Liver (tissue), 8 donors: ENCODE measurements at regions not wholly inside any gene's neighbourhood (a gene's known extent, or its start where the extent isn't known, plus 50 kb on each side); places are given as distances from the start of the nearest gene placed in this dataset.

Experiments
- DNase-seq: peaks from one replicate; pipeline ENCODE4 v3.0.0-alpha.2; 2017; ENCODE audit warnings: low spot score
- H3K27ac ChIP-seq, 2 donors: one replicate each; pipeline ENCODE4 v1.7.0; 2013; ENCODE audit warnings: inconsistent platforms in 2 of 2, low read length in 2 of 2, control low read depth in 1 of 2, low read depth in 1 of 2, mild to moderate bottlenecking in 1 of 2
- H3K27me3 ChIP-seq, 4 donors: one replicate each; pipeline versions ENCODE4 v1.6.1 to v1.7.0; 2013; ENCODE audit warnings: low read length in 3 of 4, inconsistent platforms in 1 of 4, mild to moderate bottlenecking in 1 of 4, moderate library complexity in 1 of 4; ENCODE audit not compliant: control insufficient read depth in 4 of 4, insufficient read depth in 4 of 4
- H3K36me3 ChIP-seq, 4 donors: one replicate each; pipeline versions ENCODE4 v1.6.1 to v1.7.0; 2013; ENCODE audit warnings: low read length in 3 of 4, mild to moderate bottlenecking in 3 of 4, low read depth in 1 of 4, moderate library complexity in 1 of 4; ENCODE audit not compliant: control insufficient read depth in 4 of 4, insufficient read depth in 3 of 4
- H3K4me1 ChIP-seq, 4 donors: one replicate each; pipeline versions ENCODE4 v1.6.1 to v1.7.0; 2013; ENCODE audit warnings: low read length in 3 of 4, mild to moderate bottlenecking in 3 of 4, moderate library complexity in 1 of 4; ENCODE audit not compliant: control insufficient read depth in 4 of 4, insufficient read depth in 4 of 4
- H3K4me3 ChIP-seq, 3 donors: one replicate each; pipeline versions ENCODE4 v1.6.1 to v1.7.0; 2013; ENCODE audit warnings: low read length in 3 of 3, control low read depth in 1 of 3, low read depth in 1 of 3, mild to moderate bottlenecking in 1 of 3
- H3K9ac ChIP-seq, 2 donors: one replicate each; pipeline ENCODE4 v1.7.0; 2013; ENCODE audit warnings: low read length in 2 of 2, mild to moderate bottlenecking in 2 of 2, moderate library complexity in 2 of 2, control low read depth in 1 of 2, low read depth in 1 of 2
- H3K9me3 ChIP-seq, 4 donors: one replicate each; pipeline versions ENCODE4 v1.6.1 to v1.7.0; 2013; ENCODE audit warnings: low read length in 3 of 4; ENCODE audit not compliant: control insufficient read depth in 4 of 4
- ATF3 ChIP-seq: IDR thresholded peaks from 2 replicates; pipeline ENCODE4 v1.6.1; 2016; ENCODE audit warnings: antibody characterized with exemption
- CTCF ChIP-seq: fragments of 150-350 bp; IDR thresholded peaks from 2 replicates; pipeline ENCODE4 v1.5.1; 2017; ENCODE audit warnings: improper control_type of control experiment, low read depth, low read length; ENCODE audit not compliant: missing input control
- EGR1 ChIP-seq, 2 donors: IDR thresholded peaks; 2 replicates each; pipeline ENCODE4 v1.6.1; 2016 to 2018; ENCODE audit warnings: antibody characterized with exemption in 2 of 2, low read depth in 2 of 2
- FOXA1 ChIP-seq: IDR thresholded peaks from 2 replicates; pipeline ENCODE4 v1.6.1; 2016; ENCODE audit warnings: antibody characterized with exemption
- FOXA2 ChIP-seq: IDR thresholded peaks from 2 replicates; pipeline ENCODE4 v1.6.1; 2016; ENCODE audit warnings: antibody characterized with exemption
- GABPA ChIP-seq, 2 donors: IDR thresholded peaks in 1 of 2; conservative IDR thresholded peaks in 1 of 2; 2 replicates each; pipeline ENCODE4 v1.6.1; 2016; ENCODE audit warnings: antibody characterized with exemption in 2 of 2, mild to moderate bottlenecking in 1 of 2, moderate library complexity in 1 of 2
- HNF4A ChIP-seq, 2 donors: conservative IDR thresholded peaks; 2 replicates each; pipeline ENCODE4 v1.6.1; 2016; ENCODE audit warnings: antibody characterized with exemption in 2 of 2, mild to moderate bottlenecking in 2 of 2
- HNF4G ChIP-seq: IDR thresholded peaks from 2 replicates; pipeline ENCODE4 v1.6.1; 2016; ENCODE audit warnings: antibody characterized with exemption
- JUND ChIP-seq, 2 donors: IDR thresholded peaks; 2 replicates each; pipeline ENCODE4 v1.6.1; 2016; ENCODE audit warnings: antibody characterized with exemption in 2 of 2
- MAX ChIP-seq: IDR thresholded peaks from 2 replicates; pipeline ENCODE4 v1.6.1; 2016; ENCODE audit warnings: antibody characterized with exemption
- NR2F2 ChIP-seq: IDR thresholded peaks from 2 replicates; pipeline ENCODE4 v1.6.1; 2016; ENCODE audit warnings: antibody characterized with exemption
- RAD21 ChIP-seq, 2 donors: IDR thresholded peaks; 2 replicates each; pipeline ENCODE4 v1.6.1; 2016; ENCODE audit warnings: antibody characterized with exemption in 2 of 2, mild to moderate bottlenecking in 2 of 2
- REST ChIP-seq: IDR thresholded peaks from 2 replicates; pipeline ENCODE4 v1.6.1; 2016; ENCODE audit warnings: antibody characterized with exemption, mild to moderate bottlenecking
- RXRA ChIP-seq, 2 donors: IDR thresholded peaks; 2 replicates each; pipeline ENCODE4 v1.6.1; 2017 to 2018; ENCODE audit warnings: antibody characterized with exemption in 2 of 2, mild to moderate bottlenecking in 1 of 2
- SP1 ChIP-seq: IDR thresholded peaks from 2 replicates; pipeline ENCODE4 v1.6.1; 2018; ENCODE audit warnings: antibody characterized with exemption, mild to moderate bottlenecking
- TAF1 ChIP-seq: conservative IDR thresholded peaks from 2 replicates; pipeline ENCODE4 v1.6.1; 2016; ENCODE audit warnings: antibody characterized with exemption, mild to moderate bottlenecking
- YY1 ChIP-seq: IDR thresholded peaks from 2 replicates; pipeline ENCODE4 v1.6.1; 2016; ENCODE audit warnings: antibody characterized with exemption, mild to moderate bottlenecking
- ZBTB33 ChIP-seq: IDR thresholded peaks from 2 replicates; pipeline ENCODE4 v1.6.1; 2016; ENCODE audit warnings: antibody characterized with exemption
- WGBS: extraction: QIAGEN DNeasy Blood & Tissue Kit; methylation state at CpG from one replicate; pipeline ENCODE4 v1.1.7; 2013; 5-methylcytosine and 5-hydroxymethylcytosine counted together
- donor health status: healthy.
- donor health status: healthy.
- donor health status: healthy.
- donor health status: healthy.
- donor health status: healthy.

- Histone ChIP-seq H3K27ac (no peak overlapping the region), H3K4me3 (no peak overlapping the region), H3K27me3 (no peaks in the 10 kb centered on the region), H3K4me1 (peaks cover 0 to 4% (median under 1%) of the 10 kb centered on the region in 4 donors), H3K9me3 (no peaks in the 10 kb centered on the region), H3K36me3 (no peaks in the 10 kb centered on the region), H3K9ac (no peak overlapping the region)
- no peak for DNase-seq
- WGBS = 93% methylated on average over 2 of the region's 2 CpGs
- no peak for TF ChIP-seq JUND (IDR thresholded peaks at IDR 0.05)
- no peak for TF ChIP-seq MAX
- TF ChIP-seq YY1 = no peak
- no peak for TF ChIP-seq CTCF
- TF ChIP-seq GABPA (IDR thresholded peaks at IDR 0.05 in 1 of 2, conservative IDR thresholded peaks at IDR 0.05 in 1 of 2) = no peak
- no peak for TF ChIP-seq REST
- TF ChIP-seq EGR1 (IDR thresholded peaks at IDR 0.05; ENCODE audit: low read depth in 2 of 2) = no peak
- TF ChIP-seq NR2F2 = no peak
- TF ChIP-seq FOXA1 = no peak
- no peak for TF ChIP-seq HNF4G
- no peak for TF ChIP-seq HNF4A (conservative IDR thresholded peaks at IDR 0.05)
- no peak for TF ChIP-seq SP1
- TF ChIP-seq FOXA2 = no peak
- no peak for TF ChIP-seq RXRA (IDR thresholded peaks at IDR 0.05)
- no peak for TF ChIP-seq TAF1
- TF ChIP-seq ATF3 = no peak
- no peak for TF ChIP-seq RAD21 (IDR thresholded peaks at IDR 0.05)
- TF ChIP-seq ZBTB33 = no peak
Observed at GRCh38 chr15:98025237-98025636, 64.7 kb downstream of the ARRDC4 start.

- H3K9me3 ChIP-seq = no peaks in the 10 kb centered on the region
- no peak for DNase-seq
- no peak overlapping the region for H3K9ac ChIP-seq
- no peaks in the 10 kb centered on the region for H3K36me3 ChIP-seq
- 93% methylated on average over 4 of the region's 4 CpGs for WGBS
- H3K27ac ChIP-seq = peak overlapping the region in 1 of 2 donors; percentile 90
- H3K4me3 ChIP-seq = no peak overlapping the region
- H3K4me1 ChIP-seq = peaks cover 0 to 15% (median 7%) of the 10 kb centered on the region in 4 donors
- H3K27me3 ChIP-seq = no peaks in the 10 kb centered on the region
- TF ChIP-seq YY1 = no peak
- no peak for TF ChIP-seq FOXA1
- no peak for TF ChIP-seq ATF3
- no peak for TF ChIP-seq RXRA (IDR thresholded peaks at IDR 0.05)
- TF ChIP-seq JUND (IDR thresholded peaks at IDR 0.05) = no peak
- TF ChIP-seq HNF4A (conservative IDR thresholded peaks at IDR 0.05) = no peak
- TF ChIP-seq REST = no peak
- no peak for TF ChIP-seq HNF4G
- TF ChIP-seq GABPA (IDR thresholded peaks at IDR 0.05 in 1 of 2, conservative IDR thresholded peaks at IDR 0.05 in 1 of 2) = no peak
- no peak for TF ChIP-seq MAX
- TF ChIP-seq FOXA2 = no peak
- TF ChIP-seq ZBTB33 = no peak
Observed at GRCh38 chr15:98034731-98035130, 74.2 kb downstream of the ARRDC4 start.
